K562 (cell line): ENCODE measurements at regions not wholly inside any gene's neighbourhood (a gene's known extent, or its start where the extent isn't known, plus 50 kb on each side); places are given as distances from the start of the nearest gene placed in this dataset.

Experiments
- ATAC-seq: fragments of 200-7000 bp; cut with Tn5 transposase; 3 replicates; pipeline ENCODE4 v1.9.1; 2020; ENCODE audit warnings: moderate library complexity
- BruUV-seq: library from RNA; stranded (reverse); fragments of 400-500 nt; replicated peaks from 2 replicates; lab custom pipeline; 2021; lab: Mats Ljungman, UMichigan
- CTCF ChIA-PET: fragments of 300-600 bp; formaldehyde crosslinking; extraction: SDS; loops from one replicate; lab custom pipeline; 2021; ENCODE audit warnings: low intra/inter-chr PET ratio; lab: Yijun Ruan, JAX
- POLR2A ChIA-PET: fragments of 300-600, 350-650 bp; sonication (Branson Sonifier 250); formaldehyde crosslinking; extraction: SDS; loops from one replicate; lab custom pipeline; 2021; ENCODE audit warnings: antibody characterized with exemption, inconsistent platforms; lab: Yijun Ruan, JAX
- DNase-seq, 4 experiments: peaks; one replicate each; pipeline versions ENCODE4 v3.0.0 to v3.0.0-alpha.2; 2011 to 2018; ENCODE audit warnings: low spot score in 3 of 4, mixed read lengths in 3 of 4; ENCODE audit errors: extremely low read depth in 1 of 4
- FAIRE-seq: peaks from 2 replicates; lab custom pipeline; 2011; peaks lifted over from hg19 to GRCh38; lab: Jason Lieb, UNC
- H2AFZ ChIP-seq: 2 replicates; pipeline ENCODE4 v1.6.0; 2011; ENCODE audit warnings: low read depth, low read length, control low read depth, inconsistent platforms
- H3K27ac ChIP-seq: fragments of 200-600 bp; 3 replicates; pipeline ENCODE4 v1.8.0; 2011; ENCODE audit warnings: low read depth, mild to moderate bottlenecking, control low read depth, inconsistent platforms, low read length, moderate library complexity, mixed read lengths; ENCODE audit errors: extremely low read depth
- H3K27me3 ChIP-seq, 2 experiments: fragments of 300-600 bp in 1 of 2; 2 replicates in 1 of 2; 3 replicates in 1 of 2; pipeline versions ENCODE4 v1.6.0 to v1.8.0; 2011; ENCODE audit warnings: inconsistent platforms in 2 of 2, low read length in 2 of 2, mild to moderate bottlenecking in 1 of 2, mixed read lengths in 1 of 2, moderate library complexity in 1 of 2; ENCODE audit not compliant: control insufficient read depth in 2 of 2, insufficient read depth in 2 of 2
- H3K36me3 ChIP-seq: fragments of 300-600 bp; 3 replicates; pipeline ENCODE4 v1.8.0; 2011; ENCODE audit warnings: mild to moderate bottlenecking, low read length, inconsistent platforms; ENCODE audit not compliant: control insufficient read depth, insufficient read depth
- H3K4me1 ChIP-seq, 2 experiments: fragments of 200-600 bp in 1 of 2; replicated peaks in 1 of 2; 2 replicates in 1 of 2; 3 replicates in 1 of 2; pipeline versions ENCODE4 v1.5.1 to v1.8.0; 2011; ENCODE audit warnings: inconsistent platforms in 2 of 2, low read length in 2 of 2, mild to moderate bottlenecking in 1 of 2, mixed read lengths in 1 of 2, moderate library complexity in 1 of 2; ENCODE audit not compliant: control insufficient read depth in 2 of 2, insufficient read depth in 2 of 2
- H3K4me2 ChIP-seq: 2 replicates; pipeline ENCODE4 v1.6.1; 2011; ENCODE audit warnings: low read length, control low read depth, inconsistent platforms, mixed read lengths; ENCODE audit not compliant: insufficient read depth
- H3K4me3 ChIP-seq: fragments of 200-600 bp; sonication (generic), shearing (Covaris generic); 2 replicates; pipeline ENCODE4 v1.5.1; 2016; ENCODE audit warnings: control low read depth, inconsistent platforms
- H3K79me2 ChIP-seq: fragments of 200-600 bp; 3 replicates; pipeline ENCODE4 v1.8.0; 2011; ENCODE audit warnings: low read length, inconsistent platforms; ENCODE audit not compliant: control insufficient read depth, insufficient read depth
- H3K9ac ChIP-seq, 2 experiments: 2 replicates each; pipeline versions ENCODE4 v1.6.0 to v1.6.1; 2011; ENCODE audit warnings: low read depth in 2 of 2, low read length in 2 of 2, control low read depth in 1 of 2, inconsistent platforms in 1 of 2, mild to moderate bottlenecking in 1 of 2, mixed read lengths in 1 of 2; ENCODE audit not compliant: insufficient read depth in 1 of 2
- H3K9me1 ChIP-seq: one replicate; pipeline ENCODE4 v1.6.0; 2011; ENCODE audit warnings: inconsistent platforms, mild to moderate bottlenecking, low read length, moderate library complexity; ENCODE audit not compliant: control insufficient read depth, insufficient read depth
- H3K9me3 ChIP-seq: replicated peaks from 2 replicates; pipeline ENCODE4 v1.5.1; 2011; ENCODE audit warnings: low read depth, low read length, inconsistent platforms; ENCODE audit not compliant: control insufficient read depth, insufficient read depth
- H4K20me1 ChIP-seq: replicated peaks from 2 replicates; pipeline ENCODE4 v1.6.1; 2011; ENCODE audit warnings: low read length, inconsistent platforms, mixed read lengths; ENCODE audit not compliant: control insufficient read depth, insufficient read depth
- FOSL1 ChIP-seq: fragments of 200-800 bp; sonication (Bioruptor generic); conservative IDR thresholded peaks from 2 replicates; pipeline ENCODE4 v1.6.1; 2016; ENCODE audit warnings: missing genetic modification characterization, missing compliant biosample characterization
- in situ Hi-C: fragments of 300-500 bp; cut with MboI; formaldehyde crosslinking; loops from 4 replicates; pipeline ENCODE4 v1.15.0; 2018; ENCODE audit warnings: inconsistent platforms, mixed read lengths
- intact Hi-C: fragments of 100-400 bp; cut with micrococcal nuclease; formaldehyde crosslinking; loops from 2 replicates; pipeline ENCODE4 v1.14.2; 2022
- TF ChIP-seq, protein P1 (sequence below), 2 experiments: fragments of 450-650 bp; IDR thresholded peaks; 2 replicates each; pipeline ENCODE4 v1.6.1; 2018; ENCODE audit warnings: mild to moderate bottlenecking in 2 of 2, low read depth in 1 of 2; ENCODE audit not compliant: partially characterized antibody in 2 of 2

DNA sequence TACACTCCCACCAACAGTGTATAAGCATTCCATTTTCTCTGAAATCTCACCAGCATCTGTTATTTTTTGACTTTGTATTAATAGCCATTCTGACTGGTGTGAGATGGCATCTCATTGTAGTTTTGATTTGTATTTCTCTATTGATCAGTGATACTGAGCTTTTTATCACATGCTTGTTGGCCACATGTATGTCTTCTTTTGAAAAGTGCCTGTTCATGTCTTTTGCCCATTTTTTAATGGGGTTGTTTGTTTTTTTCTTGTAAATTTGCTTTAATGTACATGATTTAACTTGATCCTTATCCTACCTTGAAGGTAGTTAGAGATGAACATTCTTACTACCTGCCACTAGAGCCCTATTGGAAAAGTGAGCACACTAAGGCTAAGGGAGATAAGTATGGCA is 151.2 kb upstream of the KIF2A start:
- no peak overlapping the region for H3K27ac ChIP-seq
- in situ Hi-C loops, result no loop called here
- H3K36me3 ChIP-seq, result no peaks in the 10 kb centered on the region
- DNase-seq (no peak), ATAC-seq (no peak)
- no peak overlapping the region for H3K4me2 ChIP-seq
- H3K27me3 ChIP-seq, result no peaks in the 10 kb centered on the region
- H3K4me1 ChIP-seq, result no peaks in the 10 kb centered on the region
- H3K9me3 ChIP-seq, result no peaks in the 10 kb centered on the region
- H3K79me2 ChIP-seq, result no peaks in the 10 kb centered on the region
- H3K9me1 ChIP-seq, result no peaks in the 10 kb centered on the region
- ChIA-PET POLR2A (no interaction called here), CTCF (no interaction called here)
- H3K9ac ChIP-seq, result no peak overlapping the region
- no peak overlapping the region for H2AFZ ChIP-seq
- BruUV-seq, result no TSS peak
- H4K20me1 ChIP-seq, result no peaks in the 10 kb centered on the region
- intact Hi-C loops, result no loop called here
- TF ChIP-seq, protein P1, sequence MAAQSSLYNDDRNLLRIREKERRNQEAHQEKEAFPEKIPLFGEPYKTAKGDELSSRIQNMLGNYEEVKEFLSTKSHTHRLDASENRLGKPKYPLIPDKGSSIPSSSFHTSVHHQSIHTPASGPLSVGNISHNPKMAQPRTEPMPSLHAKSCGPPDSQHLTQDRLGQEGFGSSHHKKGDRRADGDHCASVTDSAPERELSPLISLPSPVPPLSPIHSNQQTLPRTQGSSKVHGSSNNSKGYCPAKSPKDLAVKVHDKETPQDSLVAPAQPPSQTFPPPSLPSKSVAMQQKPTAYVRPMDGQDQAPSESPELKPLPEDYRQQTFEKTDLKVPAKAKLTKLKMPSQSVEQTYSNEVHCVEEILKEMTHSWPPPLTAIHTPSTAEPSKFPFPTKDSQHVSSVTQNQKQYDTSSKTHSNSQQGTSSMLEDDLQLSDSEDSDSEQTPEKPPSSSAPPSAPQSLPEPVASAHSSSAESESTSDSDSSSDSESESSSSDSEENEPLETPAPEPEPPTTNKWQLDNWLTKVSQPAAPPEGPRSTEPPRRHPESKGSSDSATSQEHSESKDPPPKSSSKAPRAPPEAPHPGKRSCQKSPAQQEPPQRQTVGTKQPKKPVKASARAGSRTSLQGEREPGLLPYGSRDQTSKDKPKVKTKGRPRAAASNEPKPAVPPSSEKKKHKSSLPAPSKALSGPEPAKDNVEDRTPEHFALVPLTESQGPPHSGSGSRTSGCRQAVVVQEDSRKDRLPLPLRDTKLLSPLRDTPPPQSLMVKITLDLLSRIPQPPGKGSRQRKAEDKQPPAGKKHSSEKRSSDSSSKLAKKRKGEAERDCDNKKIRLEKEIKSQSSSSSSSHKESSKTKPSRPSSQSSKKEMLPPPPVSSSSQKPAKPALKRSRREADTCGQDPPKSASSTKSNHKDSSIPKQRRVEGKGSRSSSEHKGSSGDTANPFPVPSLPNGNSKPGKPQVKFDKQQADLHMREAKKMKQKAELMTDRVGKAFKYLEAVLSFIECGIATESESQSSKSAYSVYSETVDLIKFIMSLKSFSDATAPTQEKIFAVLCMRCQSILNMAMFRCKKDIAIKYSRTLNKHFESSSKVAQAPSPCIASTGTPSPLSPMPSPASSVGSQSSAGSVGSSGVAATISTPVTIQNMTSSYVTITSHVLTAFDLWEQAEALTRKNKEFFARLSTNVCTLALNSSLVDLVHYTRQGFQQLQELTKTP (IDR thresholded peaks at IDR 0.05; ENCODE audit: low read depth in 1 of 2, partially characterized antibody in 2 of 2), result peak in 1 of 2 experiments; percentile 97
- TF ChIP-seq FOSL1 (tag), result no peak
- TF ChIP-seq, all 486 proteins: peak for 1
- FAIRE-seq, result no peak
- no peak overlapping the region for H3K4me3 ChIP-seq
